H7 (cell line): ENCODE measurements at regions not wholly inside any gene's neighbourhood (a gene's known extent, or its start where the extent isn't known, plus 50 kb on each side); places are given as distances from the start of the nearest gene placed in this dataset.
"Not testable (repeated sequence)": the region's sequence is repeated elsewhere in the genome, so short reads cannot be mapped to it uniquely, and the experiment has no call there.

Experiments used
- DNase-seq: peaks from one replicate; pipeline ENCODE4 v3.0.0; 2012
- H3K27me3 ChIP-seq: 2 replicates; pipeline ENCODE4 v1.6.0; 2011; ENCODE audit warnings: mild to moderate bottlenecking, low read length; ENCODE audit not compliant: control insufficient read depth, insufficient read depth
- H3K36me3 ChIP-seq: replicated peaks from 2 replicates; pipeline ENCODE4 v1.5.1; 2011; ENCODE audit warnings: low read length; ENCODE audit not compliant: control insufficient read depth, insufficient read depth
- H3K4me3 ChIP-seq: 2 replicates; pipeline ENCODE4 v1.5.1; 2011; ENCODE audit warnings: low read depth, mild to moderate bottlenecking, control low read depth, low read length, moderate library complexity; ENCODE audit not compliant: insufficient read depth

DNA sequence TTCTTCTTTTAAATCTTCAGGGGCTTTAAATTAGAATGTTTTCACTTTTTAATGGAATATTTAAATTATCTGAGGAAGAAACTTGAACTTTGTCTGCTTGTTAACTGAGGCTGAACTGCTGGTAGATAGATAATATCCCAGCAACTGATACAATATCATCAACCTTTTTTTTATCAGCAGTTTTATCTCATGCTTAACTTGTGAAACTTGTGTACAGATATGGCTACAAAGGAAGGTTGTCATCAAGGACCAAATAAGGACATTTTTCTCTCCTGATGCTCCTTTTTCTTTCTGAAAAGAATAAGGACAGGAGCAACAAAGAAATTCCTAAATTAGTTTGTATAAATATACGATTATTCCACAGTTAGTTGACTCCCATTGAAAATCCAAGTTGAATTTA lies 66.4 kb upstream of the KBTBD8 start:
- Histone ChIP-seq H3K4me3 (no peak overlapping the region), H3K27me3 (no peaks in the 10 kb centered on the region), H3K36me3 (no peaks in the 10 kb centered on the region)
- DNase-seq = no peak

GRCh38 chr3:66933233-66933632 lies 64.9 kb upstream of the KBTBD8 start:
- no peaks in the 10 kb centered on the region for H3K36me3 ChIP-seq
- DNase-seq = peak; percentile 57
- H3K27me3 ChIP-seq = no peaks in the 10 kb centered on the region
- no peak overlapping the region for H3K4me3 ChIP-seq

DNA sequence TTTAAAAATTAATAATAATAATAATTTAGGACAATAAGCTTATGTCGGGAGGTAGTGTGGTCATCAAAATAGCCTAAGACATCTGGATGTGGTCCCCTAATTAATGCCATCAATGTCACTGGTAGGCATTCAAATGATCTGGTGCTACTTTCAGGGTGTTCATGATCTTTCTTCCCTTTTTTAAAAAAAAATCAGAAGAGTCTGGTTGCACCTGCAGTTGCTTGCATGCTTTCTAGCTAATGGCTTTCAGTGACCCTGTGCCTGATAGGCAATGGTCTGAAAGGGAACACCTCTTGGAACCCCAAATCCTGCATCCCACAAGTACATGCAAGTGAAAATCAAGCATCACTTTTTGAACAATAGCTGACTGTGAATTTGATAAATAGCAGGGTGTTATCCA lies 64.1 kb upstream of the KBTBD8 start:
- H3K4me3 ChIP-seq = no peak overlapping the region
- no peaks in the 10 kb centered on the region for H3K36me3 ChIP-seq
- no peaks in the 10 kb centered on the region for H3K27me3 ChIP-seq
- DNase-seq = no peak

- no peak overlapping the region for H3K4me3 ChIP-seq
- no peaks in the 10 kb centered on the region for H3K27me3 ChIP-seq
- no peaks in the 10 kb centered on the region for H3K36me3 ChIP-seq
- DNase-seq = no peak
Observed at GRCh38 chr3:66934725-66935124, 63.4 kb upstream of the KBTBD8 start.

DNA sequence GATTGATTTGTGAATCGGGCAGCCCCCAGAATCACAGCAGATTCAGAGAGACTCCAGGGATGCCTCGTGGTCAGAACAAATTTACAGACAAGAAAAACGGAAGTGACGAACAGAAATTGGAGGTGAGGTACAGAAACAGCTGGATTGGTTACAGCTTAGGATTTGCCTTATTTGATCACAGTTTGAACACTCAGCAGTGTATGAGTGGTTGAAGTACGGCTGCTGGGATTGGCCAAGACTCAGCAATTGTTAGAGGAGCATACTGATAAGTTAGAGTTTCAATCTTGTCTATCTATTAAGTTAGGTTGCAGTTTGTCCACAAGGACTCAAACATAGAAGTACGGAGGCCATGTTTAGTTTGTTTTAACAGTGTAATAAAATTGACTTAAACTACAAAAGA lies 61.1 kb upstream of the KBTBD8 start:
- H3K4me3 ChIP-seq, H3K27me3 ChIP-seq, H3K36me3 ChIP-seq, DNase-seq: not testable (repeated sequence)

- Histone ChIP-seq H3K36me3 (no peaks in the 10 kb centered on the region), H3K27me3 (no peaks in the 10 kb centered on the region), H3K4me3 (no peak overlapping the region)
- peak; percentile 35 for DNase-seq
Observed at GRCh38 chr3:66938338-66938963, 59.7 kb upstream of the KBTBD8 start.

DNA sequence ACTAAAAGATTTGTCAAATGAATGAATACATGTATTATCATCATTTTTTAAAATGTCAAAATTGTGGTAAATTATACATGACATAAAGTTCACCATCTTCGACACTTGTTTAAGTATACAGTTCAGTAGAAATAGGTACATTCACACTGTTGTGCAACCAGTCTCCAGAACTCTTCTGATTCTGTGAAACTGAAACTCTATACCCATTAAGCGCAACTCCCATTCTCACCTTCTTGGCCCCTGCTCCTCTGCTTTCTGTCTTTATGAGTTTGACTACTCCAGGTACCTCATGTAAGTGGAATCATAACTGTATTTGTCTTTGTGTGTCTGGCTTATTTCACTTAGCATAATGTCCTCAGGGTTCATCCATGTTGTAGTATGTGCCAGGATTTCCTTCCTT lies 50.1 kb upstream of the KBTBD8 start:
- DNase-seq = no peak
- H3K27me3 ChIP-seq = no peaks in the 10 kb centered on the region
- no peaks in the 10 kb centered on the region for H3K36me3 ChIP-seq
- no peak overlapping the region for H3K4me3 ChIP-seq
